H7 (cell line): ENCODE measurements at regions not wholly inside any gene's neighbourhood (a gene's known extent, or its start where the extent isn't known, plus 50 kb on each side); places are given as distances from the start of the nearest gene placed in this dataset.
"Not testable (repeated sequence)": the region's sequence is repeated elsewhere in the genome, so short reads cannot be mapped to it uniquely, and the experiment has no call there.

Source experiments
- DNase-seq: peaks from one replicate; pipeline ENCODE4 v3.0.0; 2012
- H3K27me3 ChIP-seq: 2 replicates; pipeline ENCODE4 v1.6.0; 2011; ENCODE audit warnings: mild to moderate bottlenecking, low read length; ENCODE audit not compliant: control insufficient read depth, insufficient read depth
- H3K36me3 ChIP-seq: replicated peaks from 2 replicates; pipeline ENCODE4 v1.5.1; 2011; ENCODE audit warnings: low read length; ENCODE audit not compliant: control insufficient read depth, insufficient read depth
- H3K4me3 ChIP-seq: 2 replicates; pipeline ENCODE4 v1.5.1; 2011; ENCODE audit warnings: low read depth, mild to moderate bottlenecking, control low read depth, low read length, moderate library complexity; ENCODE audit not compliant: insufficient read depth

DNA sequence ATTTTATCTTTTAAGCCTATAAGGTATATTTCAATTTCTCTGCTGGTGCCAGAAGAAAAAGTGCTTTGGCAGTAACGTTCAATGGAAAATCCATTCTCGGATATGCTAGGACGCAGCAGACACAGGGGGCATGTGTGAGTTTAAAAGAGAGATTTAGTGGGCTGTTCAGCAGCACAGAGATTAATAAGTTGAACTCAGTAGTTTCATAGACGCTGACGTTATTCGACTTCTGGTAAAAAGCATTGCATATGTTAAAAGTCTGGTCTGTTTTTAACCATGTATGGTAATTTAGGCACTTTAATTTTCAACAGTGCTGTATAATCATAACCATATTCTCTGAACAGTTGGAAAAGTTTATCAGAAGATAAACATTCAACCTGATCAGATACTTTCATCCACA lies 99.6 kb downstream of the ATP6V1G3 start:
- Histone ChIP-seq H3K36me3 (no peaks in the 10 kb centered on the region), H3K4me3 (no peak overlapping the region), H3K27me3 (no peaks in the 10 kb centered on the region)
- DNase-seq = no peak

DNA sequence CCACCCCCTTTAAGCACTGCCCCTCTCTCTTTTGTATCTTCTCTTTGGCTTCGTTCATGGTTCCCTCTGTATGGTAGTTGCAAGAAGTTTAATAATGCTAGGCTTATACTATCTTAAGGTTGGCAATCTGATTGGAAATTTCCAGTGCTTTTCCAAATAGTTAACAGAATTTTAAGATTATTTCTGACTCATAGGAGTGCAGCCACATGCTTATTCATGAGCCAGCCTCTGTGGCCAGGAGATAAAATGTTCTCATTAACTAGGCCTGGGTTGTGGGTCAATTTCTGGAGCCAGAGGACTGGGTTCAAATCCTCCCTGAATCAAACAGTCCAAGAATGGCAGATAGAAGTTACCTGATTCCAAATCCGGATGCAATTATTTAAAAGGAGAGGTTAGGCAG lies 103.1 kb downstream of the ATP6V1G3 start:
- no peaks in the 10 kb centered on the region for H3K36me3 ChIP-seq
- no peak overlapping the region for H3K4me3 ChIP-seq
- no peak for DNase-seq
- H3K27me3 ChIP-seq = no peaks in the 10 kb centered on the region

DNA sequence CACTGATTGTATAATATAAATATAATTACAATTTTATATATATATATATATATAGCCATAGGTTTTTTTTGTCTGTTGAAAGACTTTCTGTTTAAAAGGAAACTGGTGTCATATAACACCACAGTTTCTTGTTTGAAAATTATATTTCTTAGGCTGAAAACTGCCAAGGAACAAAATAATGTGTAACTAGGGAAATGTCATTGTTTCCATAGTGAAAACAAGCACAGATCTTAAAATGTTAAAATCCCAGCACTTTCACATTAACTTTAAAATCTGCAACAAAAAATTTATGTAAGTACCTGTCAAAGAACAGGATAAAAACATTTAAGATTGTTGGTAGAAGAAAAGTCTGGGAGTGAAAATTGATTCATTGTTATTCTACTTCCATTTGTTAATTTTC lies 104.2 kb downstream of the ATP6V1G3 start:
- no peak for DNase-seq
- Histone ChIP-seq H3K27me3 (no peaks in the 10 kb centered on the region), H3K4me3 (no peak overlapping the region), H3K36me3 (no peaks in the 10 kb centered on the region)

DNA sequence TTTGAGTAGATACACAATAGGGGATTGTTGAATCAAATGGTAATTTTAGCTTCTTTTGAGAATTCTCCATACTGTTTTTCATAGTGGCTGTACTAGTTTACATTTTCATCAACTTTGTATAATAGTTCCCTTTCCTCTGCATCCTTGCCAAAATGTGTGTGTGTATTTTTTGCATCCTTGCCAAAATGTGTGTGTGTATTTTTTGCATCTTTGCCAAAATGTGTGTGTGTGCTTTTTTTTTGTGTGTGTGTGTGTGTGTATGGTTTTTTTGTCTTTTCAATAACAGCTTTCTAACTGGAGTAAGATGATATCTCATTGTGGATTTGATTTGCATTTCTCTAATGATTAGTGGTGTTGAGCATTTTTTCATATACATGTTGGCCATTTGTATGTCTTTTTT lies 105.4 kb downstream of the ATP6V1G3 start:
- no peak for DNase-seq
- Histone ChIP-seq H3K4me3 (no peak overlapping the region), H3K36me3 (no peaks in the 10 kb centered on the region)

DNA sequence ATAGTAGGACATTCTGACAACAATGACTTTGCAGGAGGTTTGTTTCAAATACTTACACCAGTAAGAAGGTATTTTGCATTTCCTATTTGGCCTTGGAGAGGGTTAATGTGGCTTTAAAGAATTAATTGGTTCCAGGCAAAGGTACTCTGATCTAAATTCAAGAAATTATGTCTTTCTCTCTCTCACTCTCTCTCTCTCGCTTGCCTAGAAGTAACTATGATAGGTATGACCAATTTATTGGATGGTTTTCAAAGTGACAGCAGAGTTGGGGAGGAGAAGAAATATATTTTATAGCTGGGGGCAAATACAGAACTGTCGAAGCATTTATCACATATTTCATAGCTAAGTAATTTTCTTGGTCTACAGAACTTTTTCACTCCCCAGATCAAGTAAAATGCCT lies 116.0 kb downstream of the ATP6V1G3 start:
- Histone ChIP-seq H3K36me3 (no peaks in the 10 kb centered on the region), H3K27me3 (no peaks in the 10 kb centered on the region), H3K4me3 (no peak overlapping the region)
- DNase-seq = no peak

More for the DNA sequence above, 105.4 kb downstream of the ATP6V1G3 start:
- H3K27me3 ChIP-seq = no peaks in the 10 kb centered on the region

DNA sequence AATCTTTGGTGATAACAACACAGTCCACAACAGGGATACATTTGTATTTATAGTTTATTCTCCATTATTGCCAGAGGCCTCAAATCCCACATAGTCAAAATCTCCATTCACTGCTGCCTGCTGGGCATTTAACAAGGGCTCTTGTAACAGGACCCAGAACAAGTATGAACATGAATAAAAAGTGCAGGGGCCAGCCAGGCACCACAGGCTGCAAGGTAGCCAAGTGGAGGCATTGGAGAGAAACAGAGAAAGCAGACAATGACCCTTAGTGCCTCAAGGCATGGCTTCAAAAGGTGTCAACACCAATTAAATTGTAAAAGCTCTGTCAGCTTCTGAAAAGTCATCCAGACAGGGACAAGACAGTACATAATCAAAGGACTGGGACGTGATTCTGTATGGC lies 116.8 kb downstream of the ATP6V1G3 start:
- Histone ChIP-seq H3K36me3 (no peaks in the 10 kb centered on the region), H3K27me3 (no peaks in the 10 kb centered on the region), H3K4me3 (no peak overlapping the region)
- peak; percentile 16 for DNase-seq

DNA sequence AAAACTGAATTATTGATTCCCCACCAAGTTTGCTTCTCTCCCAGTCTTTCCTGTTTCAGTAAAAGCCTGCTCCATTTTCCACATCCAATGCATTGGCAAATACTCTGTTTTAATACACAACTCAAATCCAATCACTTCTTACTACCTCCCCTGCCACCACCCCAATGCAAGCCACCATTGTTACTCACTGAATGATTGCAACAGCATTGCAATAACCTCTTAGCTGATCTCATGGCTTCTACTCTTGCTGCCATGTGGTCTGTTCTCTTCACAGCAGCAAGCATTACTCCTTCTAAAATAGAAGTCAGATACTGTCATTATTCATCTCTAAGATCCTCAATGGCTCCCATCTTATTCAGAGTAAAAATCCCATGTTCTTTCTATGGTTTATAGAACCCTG lies 123.4 kb downstream of the ATP6V1G3 start:
- Histone ChIP-seq H3K36me3 (no peaks in the 10 kb centered on the region), H3K27me3 (no peaks in the 10 kb centered on the region), H3K4me3 (no peak overlapping the region)
- DNase-seq = no peak

DNA sequence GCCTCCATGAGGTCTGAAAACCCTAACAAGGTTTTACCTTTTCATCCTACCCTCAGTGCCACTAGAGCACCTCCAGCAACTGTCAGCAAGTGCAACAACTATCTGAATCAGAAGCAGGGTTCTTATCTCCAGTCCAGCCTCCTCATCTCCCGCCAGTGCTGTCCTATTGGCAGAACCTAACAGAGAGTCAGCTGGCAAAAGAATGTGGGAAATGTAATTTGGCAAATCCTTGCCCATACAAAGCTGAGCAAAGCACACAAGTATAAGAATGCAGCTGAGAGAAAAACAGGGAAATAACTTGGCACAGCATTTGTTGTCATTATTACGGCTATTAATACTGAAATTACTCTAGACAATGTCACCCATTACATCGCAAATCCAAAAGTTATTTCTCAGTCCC lies 124.2 kb downstream of the ATP6V1G3 start:
- H3K27me3 ChIP-seq = no peaks in the 10 kb centered on the region
- H3K4me3 ChIP-seq = no peak overlapping the region
- DNase-seq = no peak
- H3K36me3 ChIP-seq = no peaks in the 10 kb centered on the region

DNA sequence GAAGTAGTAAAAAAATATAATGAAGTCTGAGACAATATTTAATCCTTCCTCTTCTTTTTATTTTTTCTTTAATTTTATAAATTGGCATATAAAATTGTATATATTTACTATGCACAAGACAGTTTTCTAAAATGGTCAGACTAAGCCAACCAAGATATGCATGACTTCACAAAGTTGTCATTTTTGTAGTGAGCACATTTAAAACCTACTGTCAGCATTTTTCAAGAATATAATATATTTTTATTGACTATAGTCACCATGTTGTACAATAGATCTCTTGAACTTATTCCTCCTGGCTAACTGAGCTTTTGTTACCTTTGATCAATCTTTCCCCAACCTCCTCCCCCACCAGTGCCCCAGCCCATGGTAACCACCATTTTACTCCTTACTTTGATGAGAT lies 129.2 kb downstream of the ATP6V1G3 start:
- Histone ChIP-seq H3K4me3 (no peak overlapping the region), H3K27me3 (no peaks in the 10 kb centered on the region), H3K36me3 (no peaks in the 10 kb centered on the region)
- DNase-seq = no peak

DNA sequence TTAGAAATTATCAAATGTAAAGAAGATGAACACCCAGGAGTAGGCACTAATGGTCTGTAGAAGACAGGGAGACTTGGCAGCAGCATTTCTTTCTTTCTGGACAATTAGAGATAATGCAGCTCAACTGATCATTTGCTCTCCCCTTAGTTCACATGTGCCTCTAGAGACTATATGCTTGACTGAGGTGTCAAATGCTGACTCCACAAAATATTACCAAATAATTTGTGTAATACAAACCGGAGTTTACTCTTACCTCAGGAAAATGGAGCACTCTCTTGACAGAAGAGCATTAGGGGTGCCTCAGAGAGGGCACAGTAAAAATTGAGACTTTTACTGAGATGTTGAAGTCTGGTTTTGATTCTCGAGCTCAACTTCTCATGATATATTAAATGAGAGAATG lies 131.8 kb downstream of the ATP6V1G3 start:
- no peak overlapping the region for H3K4me3 ChIP-seq

DNA sequence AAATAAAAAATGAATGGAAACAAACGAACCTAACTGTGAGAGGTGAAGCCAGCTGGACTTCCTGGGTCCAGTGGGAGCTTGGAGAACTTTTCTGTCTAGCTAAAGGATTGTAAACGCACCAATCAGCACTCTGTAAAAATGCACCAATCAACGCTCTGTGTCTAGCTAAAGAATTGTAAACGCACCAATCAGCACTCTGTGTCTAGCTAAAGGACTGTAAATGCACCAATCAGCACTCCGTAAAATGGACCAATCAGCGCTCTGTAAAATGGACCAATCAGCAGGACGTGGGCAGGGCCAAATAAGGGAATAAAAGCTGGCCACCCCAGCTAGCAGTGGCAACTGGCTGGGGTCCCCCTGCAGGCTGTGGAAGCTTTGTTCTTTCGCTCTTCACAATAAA lies 135.8 kb downstream of the ATP6V1G3 start:
- DNase-seq, H3K36me3 ChIP-seq, H3K27me3 ChIP-seq, H3K4me3 ChIP-seq: not testable (repeated sequence)

More for the DNA sequence above, 131.8 kb downstream of the ATP6V1G3 start:
- Histone ChIP-seq H3K36me3 (no peaks in the 10 kb centered on the region), H3K27me3 (no peaks in the 10 kb centered on the region)
- no peak for DNase-seq

DNA sequence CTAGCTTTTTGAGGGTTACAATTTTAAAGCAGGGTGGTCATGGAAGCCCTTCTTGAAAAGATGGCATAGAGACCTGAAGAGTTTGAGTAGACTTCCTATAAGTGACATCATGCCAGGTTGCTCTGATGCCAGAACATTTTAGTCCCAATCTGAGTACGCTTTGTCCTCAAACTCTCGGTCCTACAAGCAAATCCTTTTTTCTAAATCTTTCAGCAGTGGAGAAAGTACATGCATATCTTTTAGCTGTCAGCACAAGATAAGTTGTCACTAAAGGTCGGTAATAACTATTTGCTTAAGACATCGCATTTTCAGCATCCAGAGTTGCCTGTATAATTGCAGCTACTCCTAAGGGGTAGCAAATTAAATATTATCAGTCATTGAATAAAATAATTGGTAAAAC lies 140.4 kb downstream of the ATP6V1G3 start:
- Histone ChIP-seq H3K36me3 (no peaks in the 10 kb centered on the region), H3K4me3 (no peak overlapping the region), H3K27me3 (no peaks in the 10 kb centered on the region)
- DNase-seq = no peak

DNA sequence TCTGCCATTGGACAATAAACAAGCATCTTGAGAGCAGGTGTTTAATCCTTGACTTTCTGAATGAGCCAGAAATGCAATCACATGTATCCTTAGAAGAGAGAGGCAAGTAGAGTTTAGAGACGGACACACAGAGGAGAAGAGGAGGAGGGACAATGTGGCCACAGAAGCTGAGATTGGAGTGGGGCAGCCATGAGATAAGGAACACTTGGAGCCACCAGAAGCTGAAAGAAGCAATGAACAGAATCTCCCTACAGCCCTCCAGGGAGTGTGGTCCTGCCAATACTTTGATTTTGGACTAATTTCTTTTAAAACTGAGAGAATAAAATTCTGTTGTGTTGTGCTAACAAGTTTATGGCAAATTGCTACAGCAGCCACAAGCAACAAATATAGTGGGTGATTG lies 141.0 kb downstream of the ATP6V1G3 start:
- Histone ChIP-seq H3K4me3 (no peak overlapping the region), H3K36me3 (no peaks in the 10 kb centered on the region), H3K27me3 (no peaks in the 10 kb centered on the region)
- no peak for DNase-seq

DNA sequence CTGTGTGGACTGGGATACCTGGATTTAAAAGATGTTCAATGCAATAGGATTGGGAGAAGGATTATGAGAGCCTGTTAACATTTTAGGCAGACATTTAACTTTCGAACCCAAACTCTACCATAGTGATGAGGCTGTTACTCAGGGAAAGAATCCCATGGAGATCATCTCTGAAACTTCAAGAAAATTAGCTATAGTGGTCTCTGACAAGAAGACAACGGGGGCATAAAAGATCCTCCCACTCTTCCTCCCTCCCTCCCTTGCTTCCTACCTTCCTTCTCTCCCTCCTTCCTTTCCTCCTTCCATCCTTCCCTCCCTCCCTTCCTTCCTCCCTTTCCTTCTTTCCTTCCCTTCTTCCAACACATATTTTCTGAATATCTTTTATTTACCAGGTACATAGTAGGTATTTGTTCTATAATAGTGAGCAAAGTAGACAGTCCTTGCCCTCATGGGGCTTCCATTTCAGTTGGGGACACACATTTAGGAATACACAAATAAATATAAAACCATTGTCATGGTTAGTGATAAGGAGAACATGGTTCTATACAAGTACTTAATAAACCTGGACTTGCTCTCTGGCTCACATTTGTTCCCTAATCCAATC lies 143.2 kb downstream of the ATP6V1G3 start:
- no peak for DNase-seq
- no peaks in the 10 kb centered on the region for H3K27me3 ChIP-seq
- H3K4me3 ChIP-seq = no peak overlapping the region
- no peaks in the 10 kb centered on the region for H3K36me3 ChIP-seq

DNA sequence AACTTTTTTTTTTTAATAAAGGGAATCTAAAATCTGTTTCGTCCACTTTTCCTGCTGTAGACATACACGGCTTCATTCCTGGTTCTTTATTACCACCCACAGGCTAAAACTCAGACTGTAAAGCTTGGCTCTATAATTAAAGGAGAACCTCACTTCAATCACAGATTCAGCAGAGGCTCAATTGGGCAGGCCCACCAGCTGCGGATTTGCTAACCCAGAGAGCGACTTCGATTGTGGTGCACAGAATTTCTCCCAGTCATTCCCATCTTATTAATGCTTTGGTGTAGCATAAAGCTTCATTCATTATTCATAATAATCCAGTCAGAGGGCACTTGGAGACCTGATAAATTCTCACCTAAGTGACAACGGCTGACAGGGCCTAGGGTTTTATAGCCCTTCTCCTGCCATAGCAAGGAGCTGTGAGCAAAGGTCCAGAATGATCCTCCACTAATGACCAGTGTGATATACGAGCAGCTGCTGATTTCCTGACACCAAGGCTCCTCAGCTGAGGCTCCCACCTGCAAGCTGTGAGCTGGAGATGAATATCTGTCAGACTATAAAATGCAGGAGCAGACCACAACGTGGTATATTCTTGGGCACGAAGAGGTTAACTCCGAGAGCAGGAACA lies 149.0 kb downstream of the ATP6V1G3 start:
- Histone ChIP-seq H3K36me3 (no peaks in the 10 kb centered on the region), H3K27me3 (no peaks in the 10 kb centered on the region), H3K4me3 (no peak overlapping the region)
- no peak for DNase-seq

DNA sequence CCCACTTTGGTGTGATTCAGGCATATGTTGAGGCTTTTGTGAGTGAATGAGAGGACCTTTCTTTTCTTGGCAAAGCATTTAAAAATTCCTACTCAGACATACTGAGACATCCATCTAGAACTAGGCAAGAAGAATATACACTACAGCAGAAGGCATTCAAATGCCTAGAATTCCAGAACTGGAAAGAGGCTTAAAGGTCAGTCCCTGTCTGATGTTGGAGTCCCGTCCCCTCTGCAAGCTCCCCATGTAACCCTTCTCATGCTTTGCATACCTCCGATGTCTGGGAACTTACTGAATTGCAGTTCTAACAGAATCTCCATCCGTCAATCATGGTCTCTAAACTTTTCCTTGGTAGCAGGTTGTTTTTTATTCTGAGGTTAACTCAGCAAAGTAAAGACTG lies 152.9 kb downstream of the ATP6V1G3 start:
- DNase-seq = no peak
- Histone ChIP-seq H3K27me3 (no peaks in the 10 kb centered on the region), H3K36me3 (no peaks in the 10 kb centered on the region), H3K4me3 (no peak overlapping the region)
